ENCODE measurements at regions not wholly inside any gene's neighbourhood (a gene's known extent, or its start where the extent isn't known, plus 50 kb on each side); places are given as distances from the start of the nearest gene placed in this dataset.

- peak; percentile 51 for DNase-seq (ENCODE audit: low read depth)
- in situ Hi-C loops (cut with HindIII; ENCODE audit: low pct_unique_long_range_greater_than_20kb, low sequenced_read_pairs): no loop called here
Measured at GRCh38 chrY:15561501-15562289, 1037.4 kb downstream of the NLGN4Y start.

DNA sequence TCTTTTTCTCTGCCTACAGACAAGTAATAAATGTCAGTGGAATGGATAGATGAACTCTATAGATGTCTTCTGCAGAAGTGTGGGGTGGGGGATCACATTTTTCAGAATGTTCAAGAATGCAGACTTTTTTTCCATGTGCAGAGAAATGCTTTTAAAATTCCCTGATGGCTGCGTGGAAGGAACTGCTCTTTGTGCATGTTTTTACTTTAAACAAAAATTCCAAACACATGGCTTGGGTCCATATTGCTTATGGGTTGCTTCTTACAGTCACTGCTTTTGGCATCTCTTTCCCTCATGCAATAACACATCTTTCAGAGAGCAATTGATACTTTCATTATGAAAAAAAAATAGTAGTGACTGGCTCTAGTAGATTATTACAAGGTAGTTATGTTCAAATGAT lies 1053.6 kb downstream of the NLGN4Y start:
- in situ Hi-C loops (cut with HindIII; ENCODE audit: low pct_unique_long_range_greater_than_20kb, low sequenced_read_pairs): no loop called here
- DNase-seq (ENCODE audit: low read depth): no peak

DNA sequence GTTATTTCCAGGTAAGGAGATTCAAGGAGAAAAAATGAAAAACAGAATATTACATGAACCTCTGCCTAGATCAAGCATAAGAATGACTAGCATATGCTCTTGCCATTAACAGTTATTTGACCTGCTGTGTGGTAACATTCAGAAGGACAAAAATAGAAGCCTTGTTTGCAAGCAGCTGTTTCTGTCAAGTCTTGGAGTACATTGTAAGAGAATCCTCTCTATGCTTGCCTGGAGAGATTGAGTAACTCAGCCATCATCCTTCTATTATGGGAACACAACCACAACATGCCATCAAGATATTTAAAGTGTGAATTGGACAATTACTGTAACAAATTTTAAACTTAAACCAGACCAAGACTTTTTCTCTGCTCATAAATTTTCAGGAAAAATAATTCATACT lies 1054.4 kb downstream of the NLGN4Y start:
- in situ Hi-C loops (cut with HindIII; ENCODE audit: low pct_unique_long_range_greater_than_20kb, low sequenced_read_pairs): no loop called here
- DNase-seq (ENCODE audit: low read depth): no peak

DNA sequence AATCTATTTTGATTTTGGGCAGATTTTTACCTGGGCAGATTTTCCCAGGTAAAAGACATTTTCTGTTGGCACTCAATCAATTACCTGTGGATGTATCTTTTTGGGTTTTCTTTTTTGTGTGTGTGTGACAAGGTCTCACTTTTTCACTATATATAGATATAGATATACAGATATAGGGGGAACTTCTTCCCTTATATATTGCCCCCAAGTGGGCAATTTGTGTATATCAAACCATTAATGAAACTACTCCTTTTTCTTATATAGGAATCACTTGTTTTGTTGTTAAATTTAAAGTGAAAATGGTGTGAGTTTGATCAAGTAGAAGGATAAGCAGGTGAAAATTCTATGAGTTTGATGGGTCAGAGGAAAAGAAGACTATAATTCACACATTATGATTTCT lies 1054.9 kb downstream of the NLGN4Y start:
- in situ Hi-C loops (cut with HindIII; ENCODE audit: low pct_unique_long_range_greater_than_20kb, low sequenced_read_pairs): no loop called here

GRCh38 chrY:15583111-15583510 lies 1058.8 kb downstream of the NLGN4Y start:
- in situ Hi-C loops (cut with HindIII; ENCODE audit: low pct_unique_long_range_greater_than_20kb, low sequenced_read_pairs): no loop called here
- DNase-seq (ENCODE audit: low read depth): no peak

More for the DNA sequence above, 1054.9 kb downstream of the NLGN4Y start:
- DNase-seq (ENCODE audit: low read depth): no peak

GRCh38 chrY:15592957-15593356 lies 1068.6 kb downstream of the NLGN4Y start:
- in situ Hi-C loops (cut with HindIII; ENCODE audit: low pct_unique_long_range_greater_than_20kb, low sequenced_read_pairs): no loop called here
- no peak for DNase-seq (ENCODE audit: low read depth)

GRCh38 chrY:15593476-15594160 lies 1069.3 kb downstream of the NLGN4Y start:
- DNase-seq (ENCODE audit: low read depth): no peak
- in situ Hi-C loops (cut with HindIII; ENCODE audit: low pct_unique_long_range_greater_than_20kb, low sequenced_read_pairs): no loop called here

DNA sequence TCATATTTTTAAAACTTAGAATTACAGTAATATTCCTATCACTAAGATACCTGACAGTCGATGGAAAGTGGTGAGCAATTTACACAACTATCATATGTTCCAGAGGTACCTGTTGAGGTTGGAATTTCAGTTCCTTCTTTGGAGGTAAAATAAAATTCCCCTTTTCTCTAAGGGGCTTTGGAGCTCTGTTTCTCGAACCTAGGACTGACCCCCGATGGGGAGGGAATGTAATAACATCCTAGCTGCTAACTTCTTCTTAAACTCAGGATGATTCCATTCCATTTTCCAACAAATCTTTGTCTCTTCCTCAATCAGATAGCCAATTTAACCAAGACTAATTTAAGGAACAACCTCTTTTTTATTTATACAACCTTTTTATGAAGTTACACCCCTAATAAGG lies 1069.8 kb downstream of the NLGN4Y start:
- in situ Hi-C loops (cut with HindIII; ENCODE audit: low pct_unique_long_range_greater_than_20kb, low sequenced_read_pairs): no loop called here
- no peak for DNase-seq (ENCODE audit: low read depth)

DNA sequence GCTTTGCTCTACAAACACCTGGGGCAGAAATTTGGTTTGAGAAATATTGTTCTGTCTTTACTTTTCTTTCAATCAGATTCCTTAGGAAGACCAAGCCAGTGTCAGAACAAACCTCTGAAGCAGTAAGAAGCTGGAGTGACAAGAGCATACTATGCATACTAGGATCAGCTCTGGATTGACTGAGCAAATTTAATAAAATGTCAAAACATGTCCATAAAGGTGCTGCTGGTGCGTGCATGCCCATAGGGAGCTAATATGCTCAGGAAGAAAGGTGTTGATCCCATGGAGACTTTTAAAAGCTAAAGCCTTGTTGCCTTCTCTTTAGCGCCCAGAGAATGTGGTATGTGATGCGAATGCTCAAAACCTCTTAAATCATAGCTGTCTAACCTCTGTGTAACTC lies 1076.2 kb downstream of the NLGN4Y start:
- no peak for DNase-seq (ENCODE audit: low read depth)
- in situ Hi-C loops (cut with HindIII; ENCODE audit: low pct_unique_long_range_greater_than_20kb, low sequenced_read_pairs): no loop called here

GRCh38 chrY:15624370-15624769 lies 1100.0 kb downstream of the NLGN4Y start:
- in situ Hi-C loops (cut with HindIII; ENCODE audit: low pct_unique_long_range_greater_than_20kb, low sequenced_read_pairs): no loop called here
- DNase-seq (ENCODE audit: low read depth): no peak

GRCh38 chrY:15624928-15625327 lies 1100.6 kb downstream of the NLGN4Y start:
- in situ Hi-C loops (cut with HindIII; ENCODE audit: low pct_unique_long_range_greater_than_20kb, low sequenced_read_pairs): no loop called here
- no peak for DNase-seq (ENCODE audit: low read depth)

GRCh38 chrY:15648198-15648597 lies 1123.9 kb downstream of the NLGN4Y start:
- no peak for DNase-seq (ENCODE audit: low read depth)
- in situ Hi-C loops (cut with HindIII; ENCODE audit: low pct_unique_long_range_greater_than_20kb, low sequenced_read_pairs): no loop called here

DNA sequence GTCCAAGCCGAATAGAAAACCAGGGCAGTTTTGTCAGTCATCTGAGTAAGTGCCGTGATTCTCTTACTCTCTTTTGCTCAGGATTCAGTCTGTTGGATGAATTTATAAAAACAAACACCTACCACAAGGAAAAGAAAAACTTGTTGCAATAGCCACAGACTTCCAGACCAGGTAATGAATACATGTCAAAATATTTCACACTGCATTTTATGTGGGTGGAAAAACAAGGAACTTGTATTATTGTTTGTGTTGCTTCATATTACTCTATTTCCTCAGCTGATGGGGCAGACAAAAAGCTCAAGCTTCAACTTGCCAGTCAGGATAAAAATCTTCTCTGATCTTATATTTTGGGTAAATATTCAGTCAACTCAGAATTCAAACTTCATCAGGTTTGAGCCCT lies 1125.7 kb downstream of the NLGN4Y start:
- DNase-seq (ENCODE audit: low read depth): no peak
- in situ Hi-C loops (cut with HindIII; ENCODE audit: low pct_unique_long_range_greater_than_20kb, low sequenced_read_pairs): no loop called here

- DNase-seq (ENCODE audit: low read depth): no peak
- in situ Hi-C loops (cut with HindIII; ENCODE audit: low pct_unique_long_range_greater_than_20kb, low sequenced_read_pairs): no loop called here
Measured at GRCh38 chrY:15688531-15688930, 1164.2 kb downstream of the NLGN4Y start.

DNA sequence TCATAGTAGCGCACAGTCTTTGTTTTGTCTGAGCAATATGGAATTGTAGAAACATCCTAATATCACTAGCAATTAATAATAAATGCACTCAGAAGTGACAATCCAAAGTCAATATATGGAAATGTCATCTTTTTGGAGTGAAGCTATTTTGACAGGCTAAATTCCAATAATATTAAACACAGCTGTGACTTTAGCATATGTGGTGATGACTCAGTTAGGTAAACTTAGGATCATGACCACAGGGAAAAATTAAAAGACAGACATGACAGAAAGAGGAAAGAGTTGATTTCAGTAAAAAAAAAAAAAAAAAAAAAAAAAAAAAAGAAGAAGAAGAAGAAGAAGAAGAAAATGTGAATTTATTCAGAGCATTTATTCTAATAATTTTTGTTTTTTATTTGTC lies 1165.7 kb downstream of the NLGN4Y start:
- in situ Hi-C loops (cut with HindIII; ENCODE audit: low pct_unique_long_range_greater_than_20kb, low sequenced_read_pairs): no loop called here
- DNase-seq (ENCODE audit: low read depth): no peak

DNA sequence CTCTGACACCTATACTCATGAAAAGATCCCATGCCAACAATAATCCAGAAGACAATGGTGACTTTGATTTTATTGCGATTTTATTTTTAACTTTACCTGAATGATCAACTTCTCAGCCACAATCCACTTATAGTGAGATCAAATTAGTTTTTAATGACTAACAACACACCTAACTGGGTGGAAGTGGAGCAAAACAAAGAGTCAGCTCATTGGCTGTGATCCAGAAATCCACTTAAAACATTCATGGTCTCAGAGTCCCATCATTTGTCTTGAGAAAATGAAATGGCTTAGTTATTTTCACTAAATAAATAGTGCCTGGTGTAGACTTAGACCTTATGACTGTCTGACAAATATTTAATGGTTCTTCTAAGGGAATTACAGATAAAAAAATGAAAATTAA lies 1177.8 kb downstream of the NLGN4Y start:
- DNase-seq (ENCODE audit: low read depth): peak; percentile 21
- in situ Hi-C loops (cut with HindIII; ENCODE audit: low pct_unique_long_range_greater_than_20kb, low sequenced_read_pairs): no loop called here

DNA sequence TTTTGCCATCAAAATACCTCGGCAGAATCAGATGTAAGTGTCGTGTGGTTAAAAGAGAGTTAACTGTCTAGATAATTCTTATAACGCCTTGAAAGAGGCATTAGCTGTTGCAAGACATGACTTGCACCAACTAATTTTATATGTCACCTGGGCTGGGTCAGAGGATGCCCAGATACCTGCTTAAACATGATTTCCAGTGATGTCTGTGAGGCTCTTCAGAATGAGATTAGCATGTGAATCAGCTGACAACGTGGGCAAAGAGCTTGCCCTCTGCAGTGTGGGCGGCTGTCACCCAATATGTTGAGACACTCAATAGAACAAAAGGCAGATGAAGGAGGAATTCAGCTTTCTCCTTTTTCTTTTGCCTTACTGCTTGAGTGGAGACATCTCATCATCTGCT lies 1180.6 kb downstream of the NLGN4Y start:
- no peak for DNase-seq (ENCODE audit: low read depth)
- in situ Hi-C loops (cut with HindIII; ENCODE audit: low pct_unique_long_range_greater_than_20kb, low sequenced_read_pairs): no loop called here

DNA sequence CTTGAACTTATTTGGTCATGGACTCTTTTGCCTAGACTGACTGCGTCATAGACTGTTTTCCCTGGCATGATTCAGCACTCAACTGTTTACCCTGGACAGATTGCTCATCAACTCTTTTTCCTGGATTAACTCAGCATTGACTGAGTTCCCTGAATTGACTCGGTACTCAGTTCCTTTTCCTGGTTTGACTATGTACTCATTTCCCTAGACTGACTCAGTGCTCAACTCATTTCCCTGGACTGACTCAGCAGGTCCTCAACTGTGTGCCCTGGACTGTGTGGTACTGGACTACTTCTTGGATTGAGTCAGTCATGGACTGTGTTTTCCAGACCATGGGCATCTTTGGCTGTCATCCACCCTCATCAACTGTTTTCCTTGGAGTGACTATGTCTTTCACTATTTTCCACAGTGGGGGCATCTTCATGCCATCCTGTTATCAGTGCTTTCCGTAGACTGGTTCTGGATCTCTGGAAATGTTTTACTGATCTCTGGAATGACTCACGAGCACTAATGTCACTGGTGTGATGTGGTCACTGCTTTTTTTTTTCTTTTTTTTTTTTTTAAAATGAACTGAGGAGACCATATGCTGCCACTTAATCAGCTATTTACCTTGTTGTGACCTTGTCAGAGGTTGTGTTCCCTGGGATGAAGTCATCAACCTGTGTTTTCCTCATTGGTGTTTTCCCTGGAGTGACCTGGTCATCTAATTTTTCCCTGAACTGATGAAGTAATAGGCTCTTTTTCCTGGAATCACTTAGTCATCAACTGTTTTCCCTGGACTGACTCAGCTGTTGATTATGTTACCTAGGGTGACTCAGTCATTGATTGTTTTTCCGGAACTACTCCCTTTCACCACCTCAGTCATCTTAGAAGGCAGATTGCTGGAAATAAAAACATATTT lies 1225.5 kb downstream of the NLGN4Y start:
- in situ Hi-C loops (cut with HindIII; ENCODE audit: low pct_unique_long_range_greater_than_20kb, low sequenced_read_pairs): no loop called here
- DNase-seq (ENCODE audit: low read depth): peak; percentile 89

DNA sequence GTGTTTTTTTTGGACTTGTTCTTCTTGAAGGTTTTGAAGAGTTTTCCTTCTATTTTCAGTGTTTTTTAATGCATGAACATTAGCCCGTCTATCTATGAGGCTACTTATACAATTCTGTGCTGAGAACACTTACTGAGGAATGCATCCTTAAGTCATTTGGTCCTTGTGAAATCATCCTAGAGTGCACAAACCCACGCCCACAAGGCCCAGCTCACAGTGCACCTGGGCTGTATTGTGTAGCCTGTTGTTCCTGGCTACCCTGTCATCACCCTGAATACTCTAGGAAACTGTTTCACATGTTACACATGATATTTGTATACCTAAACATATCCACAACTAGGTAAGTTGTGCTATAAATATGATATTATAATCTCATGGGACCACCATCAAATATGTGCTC lies 1226.7 kb downstream of the NLGN4Y start:
- in situ Hi-C loops (cut with HindIII; ENCODE audit: low pct_unique_long_range_greater_than_20kb, low sequenced_read_pairs): no loop called here
- no peak for DNase-seq (ENCODE audit: low read depth)
